CD4-positive, alpha-beta T cell (primary cell): ENCODE measurements at regions not wholly inside any gene's neighbourhood (a gene's known extent, or its start where the extent isn't known, plus 50 kb on each side); places are given as distances from the start of the nearest gene placed in this dataset.

Experiments used
- ATAC-seq: fragments of 200-7000 bp; cut with Tn5 transposase; one replicate; pipeline ENCODE4 v1.10.0; 2022; ENCODE audit warnings: mild to moderate bottlenecking; ENCODE audit not compliant: poor library complexity
- CTCF ChIA-PET: fragments of 350-600 bp; sonication (Branson Sonifier 250); formaldehyde crosslinking; loops from one replicate; lab custom pipeline; 2021; ENCODE audit warnings: antibody characterized with exemption, inconsistent platforms; lab: Charles Lee
- POLR2A ChIA-PET: fragments of 350-600 bp; sonication (Branson Sonifier 250); formaldehyde crosslinking; loops from one replicate; lab custom pipeline; 2021; ENCODE audit warnings: antibody characterized with exemption, inconsistent platforms; lab: Charles Lee
- DNase-seq, 14 experiments: peaks; one replicate each; pipeline ENCODE4 v3.0.0-alpha.2; 2013 to 2020; ENCODE audit warnings: mixed read lengths in 2 of 14
- H3K27ac ChIP-seq, 2 donors: one replicate each; pipeline versions ENCODE4 v1.5.1 to v1.7.0; 2013; ENCODE audit warnings: low read length in 2 of 2, low read depth in 1 of 2, mild to moderate bottlenecking in 1 of 2
- H3K27me3 ChIP-seq, 2 experiments: 1 replicate in 1 of 2; 2 replicates in 1 of 2; pipeline versions ENCODE4 v1.6.1 to v1.7.0; 2013; ENCODE audit warnings: low read length in 2 of 2, control low read depth in 1 of 2, mild to moderate bottlenecking in 1 of 2, moderate library complexity in 1 of 2; ENCODE audit not compliant: insufficient read depth in 2 of 2, control insufficient read depth in 1 of 2
- H3K36me3 ChIP-seq: one replicate; pipeline ENCODE4 v1.6.1; 2013; ENCODE audit warnings: low read length, control low read depth; ENCODE audit not compliant: insufficient read depth
- H3K4me1 ChIP-seq: one replicate; pipeline ENCODE4 v1.6.1; 2013; ENCODE audit warnings: low read length, control low read depth; ENCODE audit not compliant: insufficient read depth
- H3K4me3 ChIP-seq: one replicate; pipeline ENCODE4 v1.5.1; 2013; ENCODE audit warnings: mild to moderate bottlenecking, low read length, moderate library complexity
- H3K9me3 ChIP-seq, 2 experiments: 1 replicate in 1 of 2; 2 replicates in 1 of 2; pipeline versions ENCODE4 v1.6.1 to v1.7.0; 2013; ENCODE audit warnings: low read length in 2 of 2, mild to moderate bottlenecking in 2 of 2, control low read depth in 1 of 2, moderate library complexity in 1 of 2; ENCODE audit not compliant: control insufficient read depth in 1 of 2, insufficient read depth in 1 of 2
- H3K27ac Mint-ChIP-seq: one replicate; pipeline ENCODE4 v1.8.0; 2020; ENCODE audit warnings: mixed read lengths
- H3K27me3 Mint-ChIP-seq: one replicate; pipeline ENCODE4 v1.8.0; 2021; ENCODE audit warnings: mixed read lengths
- H3K36me3 Mint-ChIP-seq: one replicate; pipeline ENCODE4 v1.8.0; 2021; ENCODE audit warnings: low read depth, mixed read lengths
- H3K4me1 Mint-ChIP-seq: one replicate; pipeline ENCODE4 v1.8.0; 2021; ENCODE audit warnings: low read depth, mixed read lengths
- H3K4me3 Mint-ChIP-seq: one replicate; pipeline ENCODE4 v1.8.0; 2020; ENCODE audit warnings: mild to moderate bottlenecking, mixed read lengths
- H3K9me3 Mint-ChIP-seq: one replicate; pipeline ENCODE4 v1.8.0; 2020; ENCODE audit warnings: mixed read lengths
- intact Hi-C, 2 experiments: fragments of 100-400 bp; cut with DNase I in 1 of 2; cut with micrococcal nuclease in 1 of 2; formaldehyde crosslinking; loops; one replicate each; pipeline versions ENCODE4 v1.15.1 to v1.9.0; 2023 to 2025; cut with DNase I, micrococcal nuclease
- TF ChIP-seq, protein P1 (sequence below): fragments of 200-600 bp; IDR thresholded peaks from one replicate; pipeline ENCODE4 v1.8.0; 2022; ENCODE audit warnings: antibody characterized with exemption, mild to moderate bottlenecking

DNA sequence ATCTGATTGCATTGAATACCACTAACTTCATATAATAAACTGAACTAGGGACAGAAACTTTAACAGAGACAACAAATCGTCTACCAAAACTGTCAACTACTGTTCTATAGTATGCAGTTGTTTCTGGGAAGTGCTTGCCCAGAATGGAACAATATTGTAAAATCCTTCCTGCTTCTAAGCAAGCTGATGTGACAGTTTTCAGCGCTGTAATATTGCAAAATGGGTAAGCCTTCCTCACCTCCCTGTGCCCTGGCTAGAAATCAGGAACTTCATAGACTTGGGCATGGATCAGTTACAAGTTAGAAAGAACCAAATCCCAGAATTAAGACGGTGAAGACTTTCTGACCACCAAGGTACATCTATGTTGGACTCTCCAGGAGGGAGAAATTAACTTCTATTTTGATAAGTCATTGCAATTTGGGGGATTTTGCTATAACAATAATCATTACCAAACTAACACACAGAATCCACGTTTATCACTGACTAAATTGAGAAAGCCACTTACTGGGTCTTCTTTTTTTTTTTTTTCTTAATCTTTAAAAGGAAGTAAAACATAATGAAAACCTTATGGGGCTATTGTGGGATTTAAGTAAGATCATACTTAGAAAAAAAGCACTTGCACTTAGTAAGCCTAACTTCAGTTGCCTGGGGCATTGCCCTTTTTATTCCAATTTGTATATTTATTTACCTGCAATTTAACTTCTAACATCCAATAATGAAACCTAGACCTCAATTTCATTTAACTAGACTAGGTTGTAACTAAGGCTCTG, 261.5 kb downstream of the TRIB2 start:
- intact Hi-C loops, result no loop called here
- Histone ChIP-seq H3K4me3 (no peak overlapping the region), H3K27me3 (no peaks in the 10 kb centered on the region), H3K4me1 (no peaks in the 10 kb centered on the region), H3K9me3 (peaks cover 0 to 4% of the 10 kb centered on the region in 2 experiments), H3K27ac (no peak overlapping the region), H3K36me3 (no peaks in the 10 kb centered on the region)
- no peaks in the 10 kb centered on the region for H3K36me3 Mint-ChIP-seq
- ATAC-seq (no peak), DNase-seq (no peak)
- ChIA-PET POLR2A (no interaction called here), CTCF (no interaction called here)
- no peaks in the 10 kb centered on the region for H3K4me1 Mint-ChIP-seq
- H3K4me3 Mint-ChIP-seq, result no peak overlapping the region
- H3K27me3 Mint-ChIP-seq, result peaks cover 12% of the 10 kb centered on the region
- TF ChIP-seq, protein P1, sequence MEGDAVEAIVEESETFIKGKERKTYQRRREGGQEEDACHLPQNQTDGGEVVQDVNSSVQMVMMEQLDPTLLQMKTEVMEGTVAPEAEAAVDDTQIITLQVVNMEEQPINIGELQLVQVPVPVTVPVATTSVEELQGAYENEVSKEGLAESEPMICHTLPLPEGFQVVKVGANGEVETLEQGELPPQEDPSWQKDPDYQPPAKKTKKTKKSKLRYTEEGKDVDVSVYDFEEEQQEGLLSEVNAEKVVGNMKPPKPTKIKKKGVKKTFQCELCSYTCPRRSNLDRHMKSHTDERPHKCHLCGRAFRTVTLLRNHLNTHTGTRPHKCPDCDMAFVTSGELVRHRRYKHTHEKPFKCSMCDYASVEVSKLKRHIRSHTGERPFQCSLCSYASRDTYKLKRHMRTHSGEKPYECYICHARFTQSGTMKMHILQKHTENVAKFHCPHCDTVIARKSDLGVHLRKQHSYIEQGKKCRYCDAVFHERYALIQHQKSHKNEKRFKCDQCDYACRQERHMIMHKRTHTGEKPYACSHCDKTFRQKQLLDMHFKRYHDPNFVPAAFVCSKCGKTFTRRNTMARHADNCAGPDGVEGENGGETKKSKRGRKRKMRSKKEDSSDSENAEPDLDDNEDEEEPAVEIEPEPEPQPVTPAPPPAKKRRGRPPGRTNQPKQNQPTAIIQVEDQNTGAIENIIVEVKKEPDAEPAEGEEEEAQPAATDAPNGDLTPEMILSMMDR, result no peak
- peaks cover 2% of the 10 kb centered on the region for H3K9me3 Mint-ChIP-seq
- H3K27ac Mint-ChIP-seq, result no peak overlapping the region

DNA sequence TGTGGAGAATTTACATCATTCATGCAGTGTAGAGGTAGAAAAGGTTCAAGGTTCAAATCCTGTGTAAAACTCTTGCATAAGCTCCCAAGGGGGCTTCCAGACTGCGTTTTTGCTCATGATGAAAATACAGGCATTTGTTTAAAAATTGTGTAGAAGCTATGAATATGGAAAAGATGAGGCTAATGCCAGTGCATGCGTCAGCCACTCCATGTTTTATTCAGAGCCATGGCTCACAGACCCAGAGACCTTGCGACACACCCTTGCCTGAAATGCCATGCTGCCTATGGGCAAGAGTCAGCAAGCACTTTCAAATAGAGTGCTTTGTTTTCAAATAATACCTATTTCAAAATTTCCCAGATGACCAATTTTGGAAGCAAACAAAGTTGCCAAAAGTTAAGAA, 262.3 kb downstream of the TRIB2 start:
- Mint-ChIP-seq H3K27ac (no peak overlapping the region), H3K4me1 (no peaks in the 10 kb centered on the region), H3K36me3 (no peaks in the 10 kb centered on the region), H3K4me3 (no peak overlapping the region), H3K9me3 (no peaks in the 10 kb centered on the region), H3K27me3 (peaks cover 12% of the 10 kb centered on the region)
- Histone ChIP-seq H3K4me3 (no peak overlapping the region), H3K27ac (no peak overlapping the region), H3K36me3 (no peaks in the 10 kb centered on the region), H3K4me1 (no peaks in the 10 kb centered on the region), H3K9me3 (no peaks in the 10 kb centered on the region), H3K27me3 (no peaks in the 10 kb centered on the region)
- intact Hi-C loops, result no loop called here
- TF ChIP-seq, protein P1, result no peak
- ChIA-PET CTCF (no interaction called here), POLR2A (no interaction called here)
- ATAC-seq (no peak), DNase-seq (no peak)

DNA sequence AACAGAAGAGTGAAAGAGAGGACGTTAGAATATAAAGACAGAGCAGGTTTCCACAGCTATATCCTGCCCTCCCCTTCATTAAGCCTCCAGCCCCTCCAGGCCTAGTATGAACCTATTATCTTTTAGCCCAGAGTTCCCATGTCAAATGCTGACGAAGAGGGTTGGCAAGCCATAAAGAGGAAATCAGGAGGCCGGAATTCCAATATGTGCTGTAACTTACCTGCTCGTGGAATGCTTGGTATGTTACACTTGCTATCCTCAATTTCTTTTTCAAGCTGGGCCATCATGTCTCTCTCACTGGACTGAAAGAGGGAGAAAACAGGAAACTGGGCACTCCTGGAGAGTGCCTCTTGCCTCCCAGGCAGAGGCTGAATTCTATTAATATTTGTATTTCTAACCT, 264.1 kb downstream of the TRIB2 start:
- ChIA-PET POLR2A (no interaction called here), CTCF (no interaction called here)

More for the DNA sequence above, 264.1 kb downstream of the TRIB2 start:
- ATAC-seq (no peak), DNase-seq (no peak)
- H3K36me3 ChIP-seq, result no peaks in the 10 kb centered on the region
- no peak overlapping the region for H3K27ac ChIP-seq
- Mint-ChIP-seq H3K9me3 (no peaks in the 10 kb centered on the region), H3K36me3 (no peaks in the 10 kb centered on the region), H3K4me3 (no peak overlapping the region), H3K27me3 (peaks cover 9% of the 10 kb centered on the region), H3K4me1 (no peaks in the 10 kb centered on the region), H3K27ac (no peak overlapping the region)
- H3K27me3 ChIP-seq, result no peaks in the 10 kb centered on the region
- H3K9me3 ChIP-seq, result no peaks in the 10 kb centered on the region
- intact Hi-C loops, result no loop called here
- H3K4me3 ChIP-seq, result no peak overlapping the region
- TF ChIP-seq, protein P1, result no peak
- no peaks in the 10 kb centered on the region for H3K4me1 ChIP-seq
